ENCODE measurements at regions not wholly inside any gene's neighbourhood (a gene's known extent, or its start where the extent isn't known, plus 50 kb on each side); places are given as distances from the start of the nearest gene placed in this dataset.

DNA sequence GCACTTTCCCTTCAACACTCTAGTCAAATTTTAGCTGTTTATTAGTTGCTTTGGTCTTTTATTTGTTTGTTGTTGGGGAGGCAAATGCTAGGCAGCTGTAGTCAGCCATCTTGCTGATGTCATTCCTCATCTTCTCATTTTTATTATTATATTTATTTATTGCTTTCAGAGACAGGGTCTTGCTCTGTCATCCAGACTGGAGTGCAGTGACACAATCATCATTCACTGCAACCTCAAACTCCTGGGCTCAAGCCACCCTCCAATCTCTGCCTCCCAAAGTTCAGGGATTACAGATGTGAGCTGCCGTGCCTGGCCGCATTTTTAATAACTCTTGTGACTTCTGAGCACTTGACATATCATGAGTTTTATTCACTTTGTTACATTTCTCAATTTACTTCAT, 441.4 kb downstream of the DIPK2A start:
- TF ChIP-seq, protein P1, sequence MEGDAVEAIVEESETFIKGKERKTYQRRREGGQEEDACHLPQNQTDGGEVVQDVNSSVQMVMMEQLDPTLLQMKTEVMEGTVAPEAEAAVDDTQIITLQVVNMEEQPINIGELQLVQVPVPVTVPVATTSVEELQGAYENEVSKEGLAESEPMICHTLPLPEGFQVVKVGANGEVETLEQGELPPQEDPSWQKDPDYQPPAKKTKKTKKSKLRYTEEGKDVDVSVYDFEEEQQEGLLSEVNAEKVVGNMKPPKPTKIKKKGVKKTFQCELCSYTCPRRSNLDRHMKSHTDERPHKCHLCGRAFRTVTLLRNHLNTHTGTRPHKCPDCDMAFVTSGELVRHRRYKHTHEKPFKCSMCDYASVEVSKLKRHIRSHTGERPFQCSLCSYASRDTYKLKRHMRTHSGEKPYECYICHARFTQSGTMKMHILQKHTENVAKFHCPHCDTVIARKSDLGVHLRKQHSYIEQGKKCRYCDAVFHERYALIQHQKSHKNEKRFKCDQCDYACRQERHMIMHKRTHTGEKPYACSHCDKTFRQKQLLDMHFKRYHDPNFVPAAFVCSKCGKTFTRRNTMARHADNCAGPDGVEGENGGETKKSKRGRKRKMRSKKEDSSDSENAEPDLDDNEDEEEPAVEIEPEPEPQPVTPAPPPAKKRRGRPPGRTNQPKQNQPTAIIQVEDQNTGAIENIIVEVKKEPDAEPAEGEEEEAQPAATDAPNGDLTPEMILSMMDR (conservative IDR thresholded peaks at IDR 0.05; ENCODE audit: low read depth, low read length), result no peak
- TF ChIP-seq EZH2 (IDR thresholded peaks at IDR 0.05; ENCODE audit: borderline replicate concordance, low read depth, low read length, poor library complexity, severe bottlenecking), result no peak

Data from A673 (cell line).